ENCODE measurements at regions not wholly inside any gene's neighbourhood (a gene's known extent, or its start where the extent isn't known, plus 50 kb on each side); places are given as distances from the start of the nearest gene placed in this dataset.

DNA sequence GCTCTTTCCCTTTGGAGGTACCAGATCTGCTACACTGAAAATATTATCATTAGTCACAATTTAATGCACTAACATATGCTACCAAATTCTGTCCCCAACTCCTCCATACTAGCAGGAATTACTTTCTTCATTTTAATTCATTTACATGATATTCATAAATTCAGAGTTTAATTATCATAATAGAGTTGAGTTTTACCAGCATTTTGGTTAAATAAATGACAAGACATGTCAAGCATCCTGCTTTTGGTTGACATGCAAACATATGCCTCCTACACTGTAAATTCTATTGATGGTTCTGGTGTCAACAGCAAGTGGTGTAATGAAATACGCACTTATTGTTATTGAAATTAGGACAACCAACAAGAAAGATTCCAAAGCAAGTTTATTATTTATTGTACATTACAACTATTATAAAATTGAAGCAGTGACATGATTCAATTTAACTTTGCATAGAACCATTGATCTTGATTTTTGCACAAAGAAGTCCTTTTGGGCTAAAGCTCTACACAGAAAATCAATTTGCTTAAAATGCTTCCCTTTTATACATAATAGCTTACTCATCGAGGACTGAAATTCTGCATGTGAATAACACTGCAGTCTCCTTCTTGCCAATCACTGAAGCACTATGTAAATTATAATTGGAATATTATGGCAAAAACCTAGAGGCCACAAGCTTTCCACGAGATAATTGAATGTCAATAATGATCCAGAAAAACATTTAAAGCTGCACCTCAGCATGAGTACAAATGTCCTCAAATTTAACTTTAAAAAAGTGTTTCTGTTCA lies 728.6 kb upstream of the ADGRL2 start:
- TF ChIP-seq YY1 (IDR thresholded peaks at IDR 0.05; ENCODE audit: insufficient read depth, insufficient read length) (no peak), ZNF274 (IDR thresholded peaks at IDR 0.05; ENCODE audit: low read depth, low read length) (no peak)
